HG03442 (cell line): ENCODE measurements at regions not wholly inside any gene's neighbourhood (a gene's known extent, or its start where the extent isn't known, plus 50 kb on each side); places are given as distances from the start of the nearest gene placed in this dataset.
"Not testable (repeated sequence)": the region's sequence is repeated elsewhere in the genome, so short reads cannot be mapped to it uniquely, and the experiment has no call there.

Experiments
- ATAC-seq: cut with Tn5 transposase; IDR thresholded peaks from one replicate; pipeline ENCODE4 v1.9.1; 2021; ENCODE audit warnings: mild to moderate bottlenecking, moderate library complexity; ENCODE audit not compliant: unreplicated experiment

GRCh38 chr6:23532227-23532626, 593.8 kb upstream of the NRSN1 start:
- no peak for ATAC-seq

GRCh38 chr6:23533311-23533710, 592.7 kb upstream of the NRSN1 start:
- no peak for ATAC-seq

GRCh38 chr6:23533944-23534343, 592.1 kb upstream of the NRSN1 start:
- no peak for ATAC-seq

- no peak for ATAC-seq
Measured at GRCh38 chr6:23534351-23534750, 591.7 kb upstream of the NRSN1 start.

- ATAC-seq, result no peak
Measured at GRCh38 chr6:23535101-23535500, 590.9 kb upstream of the NRSN1 start.

- no peak for ATAC-seq
Measured at GRCh38 chr6:23537828-23538227, 588.2 kb upstream of the NRSN1 start.

GRCh38 chr6:23547851-23548250, 578.2 kb upstream of the NRSN1 start:
- ATAC-seq, result no peak

- not testable (repeated sequence) for ATAC-seq
Measured at GRCh38 chr6:23554953-23555352, 571.1 kb upstream of the NRSN1 start.

GRCh38 chr6:23559587-23560343, 566.2 kb upstream of the NRSN1 start:
- ATAC-seq, result no peak

GRCh38 chr6:23561732-23562131, 564.3 kb upstream of the NRSN1 start:
- ATAC-seq, result no peak

GRCh38 chr6:23562554-23562953, 563.5 kb upstream of the NRSN1 start:
- no peak for ATAC-seq

- no peak for ATAC-seq
Measured at GRCh38 chr6:23563323-23563722, 562.7 kb upstream of the NRSN1 start.

- ATAC-seq, result no peak
Measured at GRCh38 chr6:23566418-23566817, 559.6 kb upstream of the NRSN1 start.

- ATAC-seq, result no peak
Measured at GRCh38 chr6:23568292-23568691, 557.7 kb upstream of the NRSN1 start.

GRCh38 chr6:23584134-23584763, 541.8 kb upstream of the NRSN1 start:
- ATAC-seq, result no peak

- no peak for ATAC-seq
Measured at GRCh38 chr6:23587582-23587981, 538.4 kb upstream of the NRSN1 start.

- ATAC-seq, result no peak
Measured at GRCh38 chr6:23589811-23590210, 536.2 kb upstream of the NRSN1 start.

GRCh38 chr6:23590498-23591126, 535.4 kb upstream of the NRSN1 start:
- no peak for ATAC-seq

GRCh38 chr6:23591761-23592160, 534.3 kb upstream of the NRSN1 start:
- no peak for ATAC-seq

- ATAC-seq, result no peak
Measured at GRCh38 chr6:23600118-23600517, 525.9 kb upstream of the NRSN1 start.

- ATAC-seq, result no peak
Measured at GRCh38 chr6:23601811-23602345, 524.1 kb upstream of the NRSN1 start.

- ATAC-seq, result no peak
Measured at GRCh38 chr6:23608931-23609435, 517.0 kb upstream of the NRSN1 start.
